IMR-90 (cell line): ENCODE measurements at regions not wholly inside any gene's neighbourhood (a gene's known extent, or its start where the extent isn't known, plus 50 kb on each side); places are given as distances from the start of the nearest gene placed in this dataset.

Experiments
- ATAC-seq: fragments of 200-7000 bp; cut with Tn5 transposase; 2 replicates; pipeline ENCODE4 v1.9.1; 2020; ENCODE audit warnings: low read depth, mild to moderate bottlenecking, moderate library complexity
- BruUV-seq: library from RNA; stranded (reverse); fragments of 400-500 nt; replicated peaks from 2 replicates; lab custom pipeline; 2021; lab: Mats Ljungman, UMichigan
- CTCF ChIA-PET: fragments of 300-600 bp; formaldehyde crosslinking; extraction: SDS; loops from one replicate; lab custom pipeline; 2021; ENCODE audit warnings: antibody characterized with exemption; lab: Yijun Ruan, JAX
- POLR2A ChIA-PET: fragments of 300-600 bp; sonication (Branson Sonifier 250); formaldehyde crosslinking; loops from one replicate; lab custom pipeline; 2022; ENCODE audit warnings: antibody characterized with exemption; ENCODE audit not compliant: unreplicated experiment; lab: Charles Lee
- DNase-seq: peaks from one replicate; pipeline ENCODE4 v3.0.0; 2013
- H2AFZ ChIP-seq: replicated peaks from 2 replicates; pipeline ENCODE3; 2013; ENCODE audit warnings: low read length, mild to moderate bottlenecking; ENCODE audit not compliant: poor library complexity
- H2AK5ac ChIP-seq: 2 replicates; pipeline ENCODE4 v1.6.1; 2013; ENCODE audit warnings: low read depth, low read length, inconsistent platforms
- H2AK9ac ChIP-seq: replicated peaks from 2 replicates; pipeline ENCODE3; 2013; ENCODE audit warnings: mild to moderate bottlenecking, low read depth, low read length, moderate library complexity; ENCODE audit not compliant: poor library complexity
- H2BK120ac ChIP-seq: 2 replicates; pipeline ENCODE4 v1.6.1; 2013; ENCODE audit warnings: low read depth, low read length, inconsistent platforms
- H2BK15ac ChIP-seq: 3 replicates; pipeline ENCODE4 v1.6.1; 2013; ENCODE audit warnings: low read depth, low read length, inconsistent platforms
- H2BK20ac ChIP-seq: 2 replicates; pipeline ENCODE4 v1.6.1; 2013; ENCODE audit warnings: low read depth, mild to moderate bottlenecking, inconsistent platforms, low read length, moderate library complexity
- H2BK5ac ChIP-seq: 2 replicates; pipeline ENCODE4 v1.6.1; 2013; ENCODE audit warnings: mild to moderate bottlenecking, low read depth, low read length, inconsistent platforms; ENCODE audit not compliant: poor library complexity, severe bottlenecking
- H3K14ac ChIP-seq: replicated peaks from 2 replicates; pipeline ENCODE4 v1.6.1; 2013; ENCODE audit warnings: low read depth, low read length, inconsistent platforms
- H3K18ac ChIP-seq: 2 replicates; pipeline ENCODE4 v1.6.1; 2013; ENCODE audit warnings: low read depth, low read length, control low read depth
- H3K23ac ChIP-seq: 2 replicates; pipeline ENCODE4 v1.6.1; 2013; ENCODE audit warnings: low read depth, low read length, inconsistent platforms
- H3K27ac ChIP-seq: 2 replicates; pipeline ENCODE4 v1.5.1; 2013; ENCODE audit warnings: mild to moderate bottlenecking, control low read depth, low read length; ENCODE audit not compliant: insufficient read depth
- H3K27me3 ChIP-seq: 2 replicates; pipeline ENCODE4 v1.6.1; 2013; ENCODE audit warnings: low read length; ENCODE audit not compliant: control insufficient read depth, insufficient read depth
- H3K36me3 ChIP-seq: 2 replicates; pipeline ENCODE4 v1.6.1; 2013; ENCODE audit warnings: low read length, mixed read lengths; ENCODE audit not compliant: control insufficient read depth, insufficient read depth
- H3K4ac ChIP-seq: 2 replicates; pipeline ENCODE4 v1.6.1; 2013; ENCODE audit warnings: low read depth, low read length, inconsistent platforms
- H3K4me1 ChIP-seq: 2 replicates; pipeline ENCODE4 v1.6.1; 2013; ENCODE audit warnings: low read length, mixed read lengths; ENCODE audit not compliant: control insufficient read depth, insufficient read depth
- H3K4me2 ChIP-seq: 2 replicates; pipeline ENCODE4 v1.6.1; 2013; ENCODE audit warnings: low read depth, mild to moderate bottlenecking, control low read depth, low read length, moderate library complexity
- H3K4me3 ChIP-seq: 2 replicates; pipeline ENCODE4 v1.5.1; 2013; ENCODE audit warnings: low read depth, mild to moderate bottlenecking, control low read depth, low read length, moderate library complexity; ENCODE audit not compliant: insufficient read depth
- H3K56ac ChIP-seq: 2 replicates; pipeline ENCODE4 v1.6.1; 2013; ENCODE audit warnings: low read length, inconsistent platforms; ENCODE audit not compliant: insufficient read depth; ENCODE audit errors: extremely low read depth
- H3K79me1 ChIP-seq, 2 experiments: 2 replicates each; pipeline ENCODE4 v1.6.1; 2013; ENCODE audit warnings: low read length in 2 of 2, inconsistent platforms in 1 of 2, low read depth in 1 of 2
- H3K9ac ChIP-seq: 2 replicates; pipeline ENCODE4 v1.6.1; 2013; ENCODE audit warnings: low read depth, low read length, control low read depth
- H3K9me1 ChIP-seq: 2 replicates; pipeline ENCODE4 v1.6.1; 2013; ENCODE audit warnings: low read length, inconsistent platforms; ENCODE audit not compliant: insufficient read depth
- H3K9me3 ChIP-seq: 2 replicates; pipeline ENCODE4 v1.6.1; 2013; ENCODE audit warnings: low read length; ENCODE audit not compliant: control insufficient read depth, insufficient read depth
- H4K20me1 ChIP-seq: 2 replicates; pipeline ENCODE4 v1.6.1; 2013; ENCODE audit warnings: low read length, inconsistent platforms; ENCODE audit not compliant: insufficient read depth
- H4K5ac ChIP-seq: 2 replicates; pipeline ENCODE4 v1.6.1; 2013; ENCODE audit warnings: mild to moderate bottlenecking, low read depth, low read length, control low read depth
- H4K8ac ChIP-seq, 2 experiments: 2 replicates each; pipeline ENCODE4 v1.6.1; 2013; ENCODE audit warnings: low read depth in 2 of 2, low read length in 2 of 2, control low read depth in 1 of 2, inconsistent platforms in 1 of 2
- H4K91ac ChIP-seq: 2 replicates; pipeline ENCODE4 v1.6.1; 2013; ENCODE audit warnings: low read depth, low read length, inconsistent platforms; ENCODE audit not compliant: insufficient read depth
- CEBPB ChIP-seq: IDR thresholded peaks from 2 replicates; pipeline ENCODE4 v1.6.1; 2012; ENCODE audit warnings: low read depth, low read length, improper control_type of control experiment
- CHD1 ChIP-seq: IDR thresholded peaks from 2 replicates; pipeline ENCODE4 v1.6.1; 2012; ENCODE audit warnings: low read depth, low read length, improper control_type of control experiment
- ELK1 ChIP-seq: fragments of 150-350 bp; IDR thresholded peaks from 2 replicates; pipeline ENCODE4 v1.6.1; 2016; ENCODE audit warnings: low read depth, mild to moderate bottlenecking, low read length, moderate library complexity, borderline replicate concordance
- FOS ChIP-seq: fragments of 150-350 bp; IDR thresholded peaks from 2 replicates; pipeline ENCODE4 v1.6.1; 2016; ENCODE audit warnings: low read depth, low read length
- MAFK ChIP-seq: IDR thresholded peaks from 2 replicates; pipeline ENCODE4 v1.6.1; 2012; ENCODE audit warnings: low read depth, low read length, improper control_type of control experiment
- MAZ ChIP-seq: IDR thresholded peaks from 2 replicates; pipeline ENCODE4 v1.6.1; 2012; ENCODE audit warnings: low read depth, mild to moderate bottlenecking, low read length, improper control_type of control experiment, moderate library complexity, borderline replicate concordance
- MXI1 ChIP-seq: IDR thresholded peaks from 2 replicates; pipeline ENCODE4 v1.6.1; 2012; ENCODE audit warnings: low read depth, mild to moderate bottlenecking, low read length, moderate library complexity, borderline replicate concordance
- NFE2L2 ChIP-seq: fragments of 150-350 bp; IDR thresholded peaks from 2 replicates; pipeline ENCODE4 v1.6.1; 2016; ENCODE audit warnings: low read depth, mild to moderate bottlenecking, low read length
- POLR2A ChIP-seq: IDR thresholded peaks from 2 replicates; pipeline ENCODE4 v1.6.1; 2012; ENCODE audit warnings: mild to moderate bottlenecking, low read depth, low read length
- RAD21 ChIP-seq: IDR thresholded peaks from 2 replicates; pipeline ENCODE4 v1.6.1; 2012; ENCODE audit warnings: low read length, improper control_type of control experiment
- RCOR1 ChIP-seq: IDR thresholded peaks from 2 replicates; pipeline ENCODE4 v1.6.1; 2012; ENCODE audit warnings: mild to moderate bottlenecking, low read length, improper control_type of control experiment; ENCODE audit not compliant: insufficient replicate concordance
- RFX5 ChIP-seq: IDR thresholded peaks from 2 replicates; pipeline ENCODE4 v1.8.0; 2012; ENCODE audit warnings: low read depth, mild to moderate bottlenecking, low read length, moderate library complexity
- SMC3 ChIP-seq: fragments of 150-350 bp; IDR thresholded peaks from 2 replicates; pipeline ENCODE4 v1.6.1; 2016; ENCODE audit warnings: low read depth, mild to moderate bottlenecking, antibody characterized with exemption, low read length, moderate library complexity
- WGBS, 2 experiments: methylation state at CpG; one replicate each; pipeline versions ENCODE4 v1.1.5 to v1.1.7; 2013; ENCODE audit warnings: missing lambda C conversion rate in 2 of 2; ENCODE audit not compliant: insufficient read length in 1 of 2; ENCODE audit errors: extremely low coverage in 2 of 2; 5-methylcytosine and 5-hydroxymethylcytosine counted together
- dilution Hi-C: fragments of 300-500 bp; cut with HindIII; formaldehyde crosslinking; loops from one replicate; pipeline ENCODE4 v1.14.3; 2018; ENCODE audit warnings: low sequenced_read_pairs; ENCODE audit not compliant: unreplicated experiment
- in situ Hi-C: fragments of 300-500 bp; cut with MboI; formaldehyde crosslinking; loops from 3 replicates; pipeline ENCODE4 v1.14.3; 2019; ENCODE audit warnings: low sequenced_read_pairs, inconsistent platforms, mixed read lengths
- intact Hi-C: fragments of 100-400 bp; cut with micrococcal nuclease; formaldehyde crosslinking; loops from 2 replicates; pipeline ENCODE4 v1.10.0; 2022

DNA sequence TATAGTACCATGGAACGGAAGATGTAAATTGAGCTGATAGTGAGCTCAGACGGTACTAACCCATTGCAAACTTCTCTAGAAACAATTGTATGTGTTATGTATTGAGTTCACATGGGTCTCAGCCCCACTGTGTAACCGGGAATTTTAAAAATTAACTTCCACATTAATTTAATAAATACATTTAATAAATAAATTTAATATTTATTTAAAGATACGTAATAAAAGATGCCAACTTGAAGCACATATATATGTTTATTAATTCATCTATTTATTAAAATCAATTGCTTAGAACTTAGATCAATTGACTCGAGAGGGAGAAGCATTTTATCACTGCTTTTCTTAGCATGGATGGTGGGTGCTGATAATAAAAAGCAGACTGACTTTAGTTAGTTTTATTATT lies 170.1 kb upstream of the NPVF start:
- Histone ChIP-seq H3K79me1 (no peaks in the 10 kb centered on the region), H3K23ac (no peak overlapping the region), H3K36me3 (no peaks in the 10 kb centered on the region), H3K18ac (no peak overlapping the region), H3K27me3 (no peaks in the 10 kb centered on the region; the same call in 1 of the 2 replicates), H3K4ac (no peak overlapping the region), H2BK120ac (no peak overlapping the region), H3K9me1 (no peaks in the 10 kb centered on the region), H3K9ac (no peak overlapping the region), H4K8ac (no peak overlapping the region), H3K27ac (no peak overlapping the region), H3K4me3 (no peak overlapping the region), H2BK20ac (no peak overlapping the region), H4K20me1 (no peaks in the 10 kb centered on the region), H2AK9ac (no peak overlapping the region), H2AFZ (no peak overlapping the region), H4K91ac (no peak overlapping the region), H3K9me3 (no peaks in the 10 kb centered on the region), H2AK5ac (no peak overlapping the region), H3K56ac (no peak overlapping the region), H4K5ac (no peak overlapping the region), H3K14ac (no peak overlapping the region), H2BK15ac (no peak overlapping the region), H3K4me2 (no peak overlapping the region), H2BK5ac (no peak overlapping the region), H3K4me1 (no peaks in the 10 kb centered on the region)
- in situ Hi-C loops (no loop called here), dilution Hi-C loops (no loop called here), intact Hi-C loops (no loop called here)
- POLR2A ChIA-PET = no interaction called here
- ATAC-seq (no peak), DNase-seq (no peak)
- no peak for TF ChIP-seq MXI1
- no peak for TF ChIP-seq NFE2L2
- no peak for TF ChIP-seq ELK1
- no peak for TF ChIP-seq MAFK
- no peak for TF ChIP-seq MAZ
- no peak for TF ChIP-seq POLR2A
- no peak for TF ChIP-seq SMC3
- no peak for TF ChIP-seq RAD21
- no peak for TF ChIP-seq FOS
- no peak for TF ChIP-seq RFX5
- TF ChIP-seq CEBPB = no peak
- no peak for TF ChIP-seq CHD1
- no peak for TF ChIP-seq RCOR1
- WGBS, 2 experiments = no CpG with 5 or more reads among the region's 5 CpGs
- CTCF ChIA-PET = no interaction called here
- no TSS peak for BruUV-seq
